Nephron (organoid): ENCODE measurements at regions not wholly inside any gene's neighbourhood (a gene's known extent, or its start where the extent isn't known, plus 50 kb on each side); places are given as distances from the start of the nearest gene placed in this dataset.

Source experiments
- H3K27ac Mint-ChIP-seq, 3 experiments: 2 replicates each; pipeline ENCODE4 v1.8.0; 2020; ENCODE audit warnings: mixed read lengths in 3 of 3, mild to moderate bottlenecking in 2 of 3, moderate library complexity in 1 of 3
- H3K27me3 Mint-ChIP-seq: 2 replicates; pipeline ENCODE4 v1.8.0; 2021; ENCODE audit warnings: low read depth, mild to moderate bottlenecking, moderate library complexity, mixed read lengths
- H3K36me3 Mint-ChIP-seq: 2 replicates; pipeline ENCODE4 v1.8.0; 2020; ENCODE audit warnings: low read depth, mixed read lengths
- H3K4me1 Mint-ChIP-seq: 2 replicates; pipeline ENCODE4 v1.8.0; 2020; ENCODE audit warnings: mixed read lengths
- H3K4me3 Mint-ChIP-seq, 3 experiments: 2 replicates each; pipeline ENCODE4 v1.8.0; 2020; ENCODE audit warnings: mild to moderate bottlenecking in 3 of 3, mixed read lengths in 3 of 3, moderate library complexity in 2 of 3
- H3K9me3 Mint-ChIP-seq: 2 replicates; pipeline ENCODE4 v1.8.0; 2020; ENCODE audit warnings: mixed read lengths
- CTCF ChIP-seq, 3 experiments: fragments of 200-600 bp; sonication (generic); IDR thresholded peaks; one replicate each; pipeline ENCODE4 v1.5.0; 2021; ENCODE audit warnings: antibody characterized with exemption in 3 of 3; ENCODE audit not compliant: unreplicated experiment in 3 of 3

DNA sequence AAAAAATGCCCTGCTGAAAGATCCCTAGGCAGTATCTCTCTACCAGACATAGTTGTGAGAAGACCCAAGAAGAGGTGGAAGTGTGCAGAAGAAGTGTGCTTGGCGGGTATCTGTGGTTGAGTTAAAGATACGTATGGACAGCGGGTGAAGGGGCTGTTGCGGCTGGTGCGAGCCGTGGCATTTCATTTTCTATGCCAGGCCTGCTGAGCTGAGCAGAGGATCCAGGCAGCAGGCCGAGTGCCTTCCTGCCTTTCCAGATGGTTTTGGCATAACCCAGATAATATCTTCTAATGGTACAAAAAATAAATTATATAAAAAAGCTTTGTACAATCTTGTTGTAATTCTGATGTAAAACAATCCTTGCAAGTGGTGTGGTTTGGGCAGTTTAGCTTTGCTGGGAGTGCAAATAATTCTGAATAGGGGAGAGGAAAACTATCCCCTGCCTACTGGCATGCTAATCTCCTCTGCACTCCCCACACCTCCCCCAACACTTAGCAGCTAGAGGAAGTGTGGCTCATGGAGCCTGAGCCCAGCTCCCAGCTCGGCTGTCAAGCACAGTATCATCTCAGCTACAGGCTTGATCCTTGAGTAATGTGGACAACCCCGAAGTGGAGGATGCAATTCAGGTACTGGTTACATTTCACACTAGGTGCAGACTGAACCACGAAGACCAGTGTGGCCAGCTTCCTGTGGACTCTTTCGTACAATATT, 168.9 kb downstream of the VRK1 start:
- no peaks in the 10 kb centered on the region for H3K27me3 Mint-ChIP-seq
- H3K9me3 Mint-ChIP-seq: peaks cover 10% of the 10 kb centered on the region
- no peak overlapping the region for H3K27ac Mint-ChIP-seq
- no peak overlapping the region for H3K4me3 Mint-ChIP-seq
- no peaks in the 10 kb centered on the region for H3K4me1 Mint-ChIP-seq
- H3K36me3 Mint-ChIP-seq: no peaks in the 10 kb centered on the region
- no peak for TF ChIP-seq CTCF (IDR thresholded peaks at IDR 0.05; ENCODE audit: unreplicated experiment in 3 of 3)

DNA sequence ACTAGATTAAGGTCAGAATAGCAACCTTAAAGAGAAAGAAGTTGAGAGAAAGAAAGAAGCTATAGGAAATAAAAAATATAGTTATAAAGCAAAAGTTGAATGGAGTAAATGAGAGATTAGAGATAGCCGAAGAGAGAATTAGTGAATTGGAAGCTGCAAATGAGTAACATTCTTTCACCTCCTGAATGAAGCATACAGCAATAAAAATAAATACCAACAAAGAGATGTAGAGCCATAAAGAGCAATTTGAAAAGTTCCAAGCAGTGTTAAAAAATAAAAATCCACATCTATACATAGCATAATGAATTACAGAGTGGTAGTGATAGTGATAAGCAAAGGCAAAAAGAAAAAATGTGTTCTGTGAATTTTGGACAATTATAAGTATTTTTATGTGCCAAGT, 177.9 kb downstream of the VRK1 start:
- no peak for TF ChIP-seq CTCF (IDR thresholded peaks at IDR 0.05; ENCODE audit: unreplicated experiment in 3 of 3)
- Mint-ChIP-seq H3K9me3 (peaks cover 25% of the 10 kb centered on the region), H3K27me3 (peaks cover 4% of the 10 kb centered on the region), H3K36me3 (peaks cover 5% of the 10 kb centered on the region), H3K4me3 (no peak overlapping the region), H3K4me1 (peaks cover 14% of the 10 kb centered on the region), H3K27ac (no peak overlapping the region)

GRCh38 chr14:96978525-96979272, 181.5 kb downstream of the VRK1 start:
- Mint-ChIP-seq H3K27ac (no peak overlapping the region), H3K9me3 (peaks cover 22% of the 10 kb centered on the region), H3K27me3 (peaks cover 9% of the 10 kb centered on the region), H3K4me1 (peaks cover 14% of the 10 kb centered on the region), H3K36me3 (peaks cover 5% of the 10 kb centered on the region), H3K4me3 (no peak overlapping the region)
- TF ChIP-seq CTCF (IDR thresholded peaks at IDR 0.05; ENCODE audit: unreplicated experiment in 3 of 3): no peak

DNA sequence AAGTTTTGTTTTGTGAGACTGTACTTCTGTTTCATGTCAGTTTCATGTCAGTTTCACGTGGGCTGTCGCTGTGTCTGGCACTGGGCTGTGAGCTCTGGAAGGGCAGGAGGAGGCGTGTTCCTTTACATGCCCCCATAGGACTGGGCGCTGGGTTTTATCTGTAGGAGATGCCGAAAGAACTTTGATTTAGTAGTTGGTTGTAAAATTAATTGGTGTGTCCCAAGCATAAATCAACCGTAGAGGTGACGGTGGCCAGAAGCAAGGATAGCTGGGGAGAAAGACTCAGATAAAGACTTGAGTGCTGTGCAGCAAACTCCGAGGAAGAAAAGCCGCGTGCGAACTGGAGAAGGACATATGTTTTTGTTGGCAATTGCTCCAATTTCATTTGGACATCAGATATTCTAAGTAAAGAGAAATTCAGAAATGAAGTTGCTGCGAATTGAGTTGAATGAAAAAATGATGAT, 182.5 kb downstream of the VRK1 start:
- Mint-ChIP-seq H3K9me3 (peaks cover 19% of the 10 kb centered on the region), H3K36me3 (peaks cover 5% of the 10 kb centered on the region), H3K4me3 (no peak overlapping the region), H3K27me3 (peaks cover 9% of the 10 kb centered on the region), H3K27ac (no peak overlapping the region), H3K4me1 (peaks cover 14% of the 10 kb centered on the region)
- no peak for TF ChIP-seq CTCF (IDR thresholded peaks at IDR 0.05; ENCODE audit: unreplicated experiment in 3 of 3)

DNA sequence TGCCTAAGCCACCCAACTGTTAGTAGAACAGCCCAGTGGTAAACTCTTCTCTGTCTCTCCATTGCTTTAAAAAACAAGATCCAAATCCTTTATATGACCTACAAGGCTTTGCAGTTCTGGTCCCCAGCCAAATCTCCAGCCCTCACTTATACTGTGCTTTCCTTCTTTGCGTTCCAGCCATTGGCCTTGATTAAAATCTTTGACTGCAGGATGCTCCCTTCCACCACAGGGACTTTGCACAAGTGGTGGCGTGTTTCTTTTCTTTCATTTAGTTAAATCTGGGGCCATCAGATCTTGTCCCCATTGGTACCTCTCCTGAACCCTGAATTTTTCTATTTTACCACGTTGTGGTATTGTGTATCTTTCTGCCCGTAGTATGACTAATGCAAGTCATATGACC, 183.7 kb downstream of the VRK1 start:
- TF ChIP-seq CTCF (IDR thresholded peaks at IDR 0.05; ENCODE audit: unreplicated experiment in 3 of 3): no peak
- Mint-ChIP-seq H3K4me1 (peaks cover 14% of the 10 kb centered on the region), H3K9me3 (peaks cover 13% of the 10 kb centered on the region)

More for the DNA sequence above, 183.7 kb downstream of the VRK1 start:
- Mint-ChIP-seq H3K27ac (no peak overlapping the region), H3K4me3 (no peak overlapping the region), H3K36me3 (no peaks in the 10 kb centered on the region), H3K27me3 (peaks cover 9% of the 10 kb centered on the region)
